Activated CD8-positive, alpha-beta memory T cell treated with anti-CD3 and anti-CD28 coated beads, Interleukin-2, amount 50 U/mL, for 24 hours (primary cell): ENCODE measurements at regions not wholly inside any gene's neighbourhood (a gene's known extent, or its start where the extent isn't known, plus 50 kb on each side); places are given as distances from the start of the nearest gene placed in this dataset.

Experiments
- DNase-seq: peaks from one replicate; pipeline ENCODE4 v3.0.0-alpha.2; 2020; ENCODE audit errors: extremely low read depth

DNA sequence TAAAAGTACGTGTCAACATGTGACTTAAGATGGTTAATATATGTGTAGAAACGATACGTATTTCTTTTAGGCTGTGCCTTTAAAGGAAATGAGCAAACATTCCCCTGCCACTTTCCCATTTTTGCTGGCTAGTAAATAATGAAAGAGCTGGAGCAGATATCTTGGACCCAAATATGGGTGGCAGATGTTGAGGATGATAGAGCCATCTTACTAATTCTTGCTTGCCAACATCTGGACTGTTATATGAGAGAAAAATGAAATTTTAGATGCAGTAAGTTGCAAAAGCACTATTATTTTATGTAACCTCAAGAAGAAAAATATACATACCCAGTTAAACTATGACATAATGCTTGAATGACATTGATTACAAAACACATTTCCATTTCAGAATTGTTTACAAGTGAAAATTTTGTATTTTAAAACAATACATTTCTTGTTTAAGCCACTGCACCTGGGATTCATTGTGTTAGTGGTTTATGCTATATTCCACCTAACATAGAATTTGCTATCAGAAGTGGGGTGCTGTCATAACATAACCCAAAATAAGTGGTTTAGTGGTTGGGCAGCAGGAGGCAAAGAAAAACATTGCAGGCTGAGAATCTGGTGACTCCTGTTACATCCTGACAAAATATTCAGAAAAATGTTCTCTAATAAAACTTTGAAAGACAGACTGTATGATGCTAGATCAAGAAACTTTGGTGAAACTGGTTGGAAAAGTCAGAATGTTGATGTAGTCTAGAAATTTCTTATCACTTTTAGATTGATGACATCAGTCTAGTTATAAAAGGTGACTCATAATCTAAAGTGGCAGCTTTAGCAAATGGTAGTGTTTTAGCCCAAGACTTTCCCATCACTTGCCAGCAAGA is 305.0 kb downstream of the PTEN start:
- no peak for DNase-seq

DNA sequence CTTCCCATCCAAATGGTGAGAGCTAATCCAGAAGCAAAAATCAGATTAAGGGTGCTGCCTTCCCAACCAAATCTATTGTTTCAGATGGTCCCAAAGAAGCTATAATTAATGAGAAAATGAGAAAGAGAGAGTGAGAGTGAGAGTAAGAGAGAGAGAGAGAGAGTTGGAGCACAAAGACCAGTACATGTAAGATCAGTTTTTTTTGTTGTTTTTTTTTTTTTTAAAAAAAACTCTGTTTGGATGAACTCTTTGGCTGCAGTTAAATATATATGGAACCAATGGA is 305.6 kb downstream of the PTEN start:
- DNase-seq = no peak

DNA sequence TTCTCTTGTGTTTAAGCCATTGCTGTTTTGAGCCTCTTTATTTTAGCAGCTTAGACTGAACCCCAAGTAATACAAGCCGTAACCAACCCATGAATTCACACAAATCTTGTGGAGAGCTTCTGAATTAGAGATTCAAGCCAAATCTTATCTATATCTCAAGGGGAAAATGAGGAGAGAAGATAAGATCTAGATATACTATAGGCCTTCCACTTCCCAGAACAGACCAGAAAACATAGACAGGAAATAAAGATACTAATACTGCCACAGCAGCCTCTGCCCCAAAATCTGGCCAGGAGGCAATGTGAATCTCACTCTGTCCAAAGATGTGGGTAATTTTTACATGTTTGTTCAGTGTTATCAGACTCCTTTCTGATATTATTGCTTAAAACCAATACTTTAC is 307.2 kb downstream of the PTEN start:
- DNase-seq = no peak

DNA sequence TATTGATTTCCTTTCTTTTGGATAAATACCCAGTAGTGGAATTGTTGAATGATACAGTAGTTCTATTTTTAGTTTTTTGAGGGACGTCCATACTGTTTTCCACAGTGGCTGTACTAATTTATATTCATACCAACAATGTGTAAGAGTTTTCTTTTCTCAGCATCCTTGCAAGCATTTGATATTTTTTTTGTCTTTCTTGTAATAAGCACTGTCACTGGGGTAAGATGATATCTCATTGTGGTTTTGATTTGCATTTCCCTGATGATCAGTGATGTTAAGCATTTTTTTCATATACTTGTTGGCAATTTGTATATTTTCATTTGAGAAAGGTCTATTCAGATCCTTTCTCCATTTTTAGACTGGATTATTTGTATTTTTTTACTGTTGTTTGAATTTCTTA is 308.7 kb downstream of the PTEN start:
- DNase-seq = no peak

DNA sequence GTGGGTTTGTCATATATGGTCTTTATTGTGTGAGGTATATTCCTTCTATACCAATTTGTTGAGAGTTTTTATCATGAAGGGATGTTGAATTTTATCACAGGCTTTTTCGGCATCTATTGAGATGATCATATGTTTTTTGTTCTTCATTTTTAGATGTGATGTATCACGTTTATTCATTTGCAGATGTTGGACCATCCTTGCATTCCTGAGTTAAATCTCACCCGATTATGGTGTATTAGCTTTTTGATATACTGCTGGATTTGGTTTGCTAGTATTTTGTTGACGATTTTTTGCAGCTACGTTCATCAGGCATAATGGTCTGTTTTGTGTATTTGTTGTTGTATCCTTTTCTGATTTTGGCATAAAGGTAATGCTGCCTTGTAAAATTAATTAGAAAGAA is 311.0 kb downstream of the PTEN start:
- no peak for DNase-seq

DNA sequence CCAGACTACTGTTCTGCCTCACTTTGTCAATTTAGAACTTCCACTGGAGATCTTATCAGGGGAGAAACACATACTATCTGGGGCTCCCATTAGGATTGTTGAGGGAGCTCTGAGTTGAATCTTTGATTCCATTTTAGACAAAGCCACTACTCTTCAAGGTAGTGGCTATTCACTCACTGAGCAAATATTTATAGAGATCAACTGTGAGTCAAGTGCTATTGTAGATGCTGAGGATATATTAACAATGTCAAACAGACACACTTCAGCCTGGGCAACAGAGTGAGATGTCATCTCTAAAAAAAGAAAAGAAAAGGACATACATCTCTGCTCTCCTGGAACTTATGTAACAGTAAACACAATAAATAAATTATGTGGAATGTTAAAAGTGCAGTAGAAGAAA is 315.3 kb downstream of the PTEN start:
- no peak for DNase-seq

DNA sequence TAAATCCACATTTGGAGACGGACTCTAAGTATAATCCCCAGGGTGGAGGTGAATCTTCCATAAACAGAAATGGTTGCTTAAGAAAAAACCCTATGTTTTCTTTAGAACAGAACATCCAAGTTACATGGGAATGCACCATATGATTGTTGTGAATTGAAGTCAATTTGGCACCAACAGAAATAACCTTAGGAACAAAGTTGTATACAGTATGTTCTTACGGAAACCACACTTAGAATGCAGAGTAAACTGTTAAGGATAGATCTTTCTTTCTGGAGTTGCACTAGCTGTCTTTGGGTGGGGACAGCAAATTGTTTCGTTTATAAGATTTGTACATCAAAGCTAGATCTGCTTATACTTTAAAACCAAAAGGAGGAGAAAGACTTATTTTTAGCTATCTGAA is 316.4 kb downstream of the PTEN start:
- DNase-seq = no peak

DNA sequence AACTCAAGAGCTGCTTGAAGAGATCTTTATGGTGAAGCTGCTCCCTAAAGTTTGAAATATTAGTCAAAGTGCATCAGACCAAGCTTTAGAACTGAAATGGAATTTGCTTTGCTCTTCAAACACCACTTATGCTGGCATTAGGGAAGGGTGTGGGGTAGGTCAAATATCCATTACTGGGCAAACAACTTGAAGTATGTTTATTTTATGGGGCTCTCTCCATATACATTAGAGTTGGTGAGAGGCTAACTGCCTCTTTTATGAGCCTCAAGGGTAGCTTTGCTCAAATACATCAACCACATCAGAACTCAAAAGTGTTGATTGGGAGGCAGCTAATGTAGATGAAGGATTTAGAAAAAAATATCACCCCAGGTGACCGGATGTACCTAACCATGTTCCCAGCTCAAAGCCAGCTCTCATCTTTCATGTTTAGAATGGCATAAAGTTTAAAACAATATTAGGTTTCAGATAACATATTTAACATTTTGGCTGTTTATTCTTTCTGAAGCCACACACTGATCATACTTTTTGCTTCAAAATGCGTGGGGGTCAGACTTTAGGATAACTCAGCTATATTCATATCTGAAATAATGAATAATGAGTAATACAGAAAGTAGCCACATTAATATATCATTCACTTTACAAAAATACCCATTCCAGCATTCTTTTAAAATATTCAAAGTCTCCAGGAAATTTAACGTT is 318.6 kb downstream of the PTEN start:
- no peak for DNase-seq

DNA sequence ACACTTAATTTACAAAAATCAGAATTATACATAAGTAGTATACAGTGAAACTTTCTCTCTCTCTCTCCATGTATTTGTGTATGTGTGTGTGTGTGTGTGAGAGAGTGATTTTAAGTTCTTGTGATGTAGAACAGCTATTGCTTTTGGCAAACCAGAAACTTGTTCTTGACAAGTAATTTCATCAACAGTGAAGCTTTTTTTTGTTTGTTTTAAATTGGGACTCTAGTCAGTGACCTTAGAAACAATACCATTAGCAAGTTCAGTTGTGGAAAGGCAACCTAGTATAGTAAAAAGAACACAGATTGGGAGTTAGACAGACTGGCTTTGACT is 319.1 kb downstream of the PTEN start:
- no peak for DNase-seq

DNA sequence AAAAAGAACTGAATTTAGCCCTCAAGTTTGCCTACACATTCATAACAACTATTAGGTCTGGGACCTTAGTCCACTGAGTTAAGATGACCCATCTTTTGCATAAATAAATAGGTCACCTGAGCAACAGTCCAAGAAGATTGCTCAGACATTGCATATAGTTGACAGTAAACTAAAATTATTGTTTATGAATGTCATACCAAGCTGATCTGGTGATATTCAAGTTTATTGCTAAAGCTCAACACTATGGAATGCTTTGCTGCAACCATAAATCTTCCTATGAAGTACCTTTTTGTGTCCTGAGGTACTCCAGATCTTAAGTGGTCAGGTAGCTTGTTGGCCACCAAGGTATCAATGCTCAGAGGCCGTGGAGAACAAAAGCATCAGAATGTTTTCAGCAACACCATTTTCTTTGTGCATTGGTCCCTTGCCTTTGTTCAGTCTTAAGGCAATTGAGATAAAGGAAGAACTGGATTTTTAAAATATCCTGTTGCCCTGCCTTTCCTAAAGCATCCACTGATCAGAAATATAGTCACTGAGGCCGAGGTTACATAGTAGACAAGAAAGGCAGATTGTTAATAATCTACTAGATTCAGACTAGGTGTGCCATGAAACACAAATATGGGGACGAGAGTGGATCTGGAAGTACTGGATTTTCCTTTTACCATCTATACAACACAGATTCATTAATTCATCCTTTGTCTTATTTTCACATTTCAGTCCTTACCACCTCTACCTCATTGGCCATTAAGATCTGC is 321.3 kb downstream of the PTEN start:
- no peak for DNase-seq

DNA sequence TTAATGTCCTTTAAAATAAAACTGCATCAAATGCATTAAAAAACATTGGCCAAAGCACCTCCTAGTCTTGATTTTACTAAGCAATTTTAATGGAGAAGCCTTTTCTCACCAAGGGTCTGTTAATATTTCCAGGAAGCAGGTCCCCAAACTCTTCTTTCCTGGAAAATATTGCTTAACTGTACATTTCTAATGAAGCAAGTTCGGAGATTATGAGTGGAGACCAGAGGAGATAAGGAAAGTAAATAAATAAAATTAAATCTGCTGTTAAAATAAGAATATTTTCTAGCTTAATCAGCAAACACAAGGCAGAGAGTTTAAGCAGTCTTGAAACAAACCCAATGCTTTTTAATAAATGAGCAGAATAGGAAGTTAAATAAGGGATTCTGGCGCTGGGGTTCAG is 322.4 kb downstream of the PTEN start:
- DNase-seq = no peak

DNA sequence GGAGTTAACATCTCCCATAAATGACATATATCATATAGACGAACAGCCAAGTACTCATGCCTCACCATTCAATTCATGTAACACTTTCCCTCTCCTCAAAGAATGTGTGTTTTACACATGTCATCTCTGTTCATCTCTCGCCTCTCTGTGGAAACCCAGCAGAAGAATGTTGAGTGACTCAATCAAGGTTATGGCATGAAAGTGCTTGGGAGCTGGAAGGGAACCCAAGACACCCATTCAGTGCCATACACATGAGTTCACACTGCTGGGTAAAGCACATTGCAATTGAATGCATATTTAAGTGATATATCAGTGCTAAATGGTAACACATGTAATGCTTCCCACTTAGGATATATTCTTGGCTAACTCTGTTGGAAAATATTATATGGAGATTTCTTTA is 322.9 kb downstream of the PTEN start:
- no peak for DNase-seq

DNA sequence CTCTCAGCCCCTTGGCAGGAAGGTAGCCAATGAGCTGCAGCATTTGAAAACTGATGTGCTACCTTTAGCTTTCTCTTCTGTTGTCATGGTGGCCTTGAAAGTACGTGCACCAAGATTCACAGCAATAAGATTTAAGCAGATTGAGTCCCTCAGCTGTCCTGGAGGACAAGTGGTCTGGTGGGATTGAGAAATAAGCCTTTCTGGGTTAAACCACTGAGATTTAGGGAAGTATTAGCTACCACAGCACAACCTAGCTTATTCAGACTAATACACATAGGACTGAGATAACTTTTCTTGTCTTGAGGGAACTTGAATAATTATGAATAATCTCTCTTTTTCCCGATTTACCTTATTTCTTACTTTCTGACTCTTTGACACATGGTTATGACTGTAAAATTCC is 324.0 kb downstream of the PTEN start:
- DNase-seq = no peak

DNA sequence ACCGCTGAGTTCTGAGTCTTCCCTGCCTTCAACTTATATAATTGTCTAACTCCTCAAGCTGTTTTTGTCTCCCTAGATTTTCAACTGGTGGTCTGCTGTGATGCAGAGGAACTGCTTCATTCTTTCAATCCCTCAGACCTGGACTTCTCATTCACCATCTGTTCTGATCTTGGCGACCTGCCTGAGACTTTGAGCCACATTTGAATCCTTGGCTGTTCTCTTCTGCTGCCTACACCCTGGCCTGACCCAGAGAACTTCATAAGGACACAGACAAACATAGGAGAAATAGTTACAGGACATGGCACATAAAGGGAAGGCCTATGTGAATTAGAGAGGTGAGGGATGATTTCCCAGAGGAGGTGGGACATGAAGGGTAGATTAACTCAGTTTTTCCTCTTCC is 326.7 kb downstream of the PTEN start:
- no peak for DNase-seq

DNA sequence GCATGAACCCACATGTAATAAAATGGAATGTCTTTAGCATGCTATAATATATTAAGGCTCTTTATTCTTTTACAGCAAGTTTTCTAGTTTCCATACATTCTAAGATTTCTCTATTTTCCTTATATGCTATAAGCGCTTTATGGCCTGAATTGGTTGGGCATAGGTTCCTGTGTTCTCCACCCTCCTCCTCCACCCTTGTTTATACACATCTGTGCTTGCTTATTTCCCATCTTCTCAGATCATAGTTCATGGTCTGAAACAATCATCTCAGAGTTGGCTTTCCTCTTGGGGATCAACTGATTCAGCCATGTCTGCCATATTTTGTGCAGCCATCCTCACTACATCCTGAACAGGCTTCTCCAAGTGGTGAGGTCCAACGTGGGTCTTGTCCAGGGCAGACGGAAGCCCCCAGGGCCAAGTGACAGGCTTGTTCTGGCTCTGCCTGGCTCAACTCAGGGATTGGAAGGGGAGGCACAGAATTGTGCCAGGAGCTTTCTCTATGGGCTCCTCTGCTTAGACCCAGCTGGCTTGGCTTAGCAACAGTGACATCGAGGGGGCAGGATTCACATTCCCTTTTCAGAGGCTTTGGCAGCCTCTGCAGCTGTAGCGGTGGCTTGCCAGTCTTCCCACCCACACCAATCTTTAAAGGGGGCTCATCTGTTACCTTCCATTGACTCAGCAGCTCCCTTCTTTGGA is 327.3 kb downstream of the PTEN start:
- no peak for DNase-seq

DNA sequence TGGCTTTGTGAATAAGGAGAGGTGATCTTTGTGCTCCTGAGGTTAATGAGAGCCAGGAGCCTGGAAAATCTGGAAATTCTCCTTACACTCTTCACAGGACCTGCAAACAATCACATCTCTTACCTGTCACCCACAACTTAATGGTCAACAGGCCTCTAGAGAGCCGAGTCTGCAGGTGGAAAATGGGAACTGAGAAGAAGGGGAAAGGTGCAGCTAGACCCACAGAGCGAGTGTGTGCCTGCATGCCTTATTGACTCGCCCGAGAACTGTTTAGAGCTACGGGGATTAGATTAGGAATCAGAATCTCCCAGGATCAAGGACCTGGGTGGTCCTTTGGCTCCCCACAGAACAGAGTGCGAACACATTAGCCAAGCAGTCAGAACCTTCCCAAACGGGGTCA is 329.6 kb downstream of the PTEN start:
- DNase-seq = no peak

DNA sequence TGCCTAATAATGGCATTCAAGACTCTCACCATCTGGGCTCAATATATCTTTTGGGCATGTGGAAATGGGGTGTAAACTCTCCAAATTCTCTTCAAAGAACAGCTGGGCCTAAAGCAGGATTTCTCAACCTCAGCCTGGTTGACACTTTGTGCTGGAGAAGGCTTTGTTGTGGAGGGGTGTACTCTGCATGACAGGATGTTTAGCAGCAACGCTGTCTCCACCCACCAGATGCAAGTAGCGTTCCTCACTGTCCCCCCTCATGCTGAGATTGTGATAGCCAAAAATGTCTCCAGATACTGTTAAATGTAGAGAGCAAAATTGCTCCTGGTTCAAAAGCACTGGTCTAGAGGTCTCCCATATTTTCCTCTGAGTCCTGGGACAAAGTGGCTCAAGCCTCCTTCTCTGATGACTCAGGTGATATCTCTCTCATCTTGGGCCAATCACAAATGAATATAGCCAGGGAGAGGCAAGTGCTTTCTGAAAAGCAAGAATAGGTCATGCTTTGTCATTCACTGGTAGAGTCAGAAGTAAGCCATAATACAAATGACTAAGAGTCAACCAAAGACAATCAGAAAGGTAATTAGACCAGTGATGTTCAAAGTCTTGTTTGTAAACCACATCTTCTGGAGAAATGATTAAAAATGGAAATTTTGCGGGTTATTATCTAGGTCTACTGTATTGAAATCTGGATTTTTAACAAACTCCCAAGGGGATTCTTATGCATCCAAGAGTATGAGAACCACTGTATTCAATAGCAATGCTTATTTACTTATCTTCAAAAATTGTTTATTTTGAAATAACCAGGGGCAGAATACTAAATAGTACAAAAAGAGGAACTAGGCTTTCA is 330.8 kb downstream of the PTEN start:
- no peak for DNase-seq

DNA sequence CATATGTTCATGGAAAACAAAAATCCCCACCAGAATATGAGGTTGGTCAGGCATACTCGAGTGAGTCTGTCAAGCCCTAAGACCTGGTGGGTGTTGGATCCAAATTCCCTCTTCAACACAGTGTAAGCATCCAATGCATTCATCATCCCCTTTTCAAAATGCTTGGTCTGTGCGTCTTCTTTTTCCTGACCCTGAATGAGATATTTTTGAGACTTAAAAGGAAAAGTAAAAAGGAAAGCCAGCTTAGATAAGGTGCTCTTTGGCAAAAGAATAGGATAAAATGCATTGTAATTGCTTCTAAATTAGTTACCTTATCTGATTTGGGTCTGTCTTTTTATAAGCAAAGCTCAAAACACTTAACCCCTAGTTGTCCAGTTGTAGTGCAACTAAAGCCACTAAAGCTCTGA is 331.5 kb downstream of the PTEN start:
- no peak for DNase-seq

DNA sequence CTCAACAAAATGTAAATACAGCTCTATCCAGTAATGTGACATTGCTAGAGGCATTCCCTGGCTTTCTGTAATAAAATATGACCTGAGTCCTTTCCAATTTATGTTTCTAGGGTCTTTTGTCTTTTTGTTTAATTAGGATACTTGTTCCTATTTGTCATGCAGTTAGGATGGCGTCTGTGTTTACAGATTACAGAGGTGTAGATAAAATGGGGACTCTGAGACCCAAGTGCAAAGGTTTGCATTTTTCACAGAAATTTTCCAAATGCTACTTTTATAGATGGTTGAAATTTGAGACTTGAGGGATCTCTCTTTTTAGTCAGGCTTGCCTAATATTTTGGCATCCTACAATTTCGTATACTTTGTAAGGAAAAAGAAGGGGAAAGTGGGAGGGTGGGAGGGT is 332.4 kb downstream of the PTEN start:
- DNase-seq = no peak

DNA sequence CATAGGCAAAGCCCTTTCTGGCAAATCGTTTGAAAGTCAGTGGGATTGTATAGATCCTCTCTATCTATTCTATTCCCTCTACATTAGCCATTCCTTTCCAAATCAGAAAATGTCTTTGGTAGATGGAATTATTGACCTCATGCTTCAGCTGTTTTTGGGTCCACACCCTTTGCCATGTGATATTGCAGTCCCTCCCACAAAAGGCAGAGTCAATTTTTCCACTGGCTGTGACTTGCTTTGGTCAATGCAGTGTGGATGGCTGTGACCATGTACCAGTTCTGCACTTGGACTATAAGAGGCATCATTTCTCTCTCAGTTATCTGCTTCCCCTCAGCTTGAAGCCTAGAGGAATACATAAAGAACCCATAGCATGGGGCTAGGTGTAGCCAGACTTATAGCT is 332.9 kb downstream of the PTEN start:
- DNase-seq = no peak

DNA sequence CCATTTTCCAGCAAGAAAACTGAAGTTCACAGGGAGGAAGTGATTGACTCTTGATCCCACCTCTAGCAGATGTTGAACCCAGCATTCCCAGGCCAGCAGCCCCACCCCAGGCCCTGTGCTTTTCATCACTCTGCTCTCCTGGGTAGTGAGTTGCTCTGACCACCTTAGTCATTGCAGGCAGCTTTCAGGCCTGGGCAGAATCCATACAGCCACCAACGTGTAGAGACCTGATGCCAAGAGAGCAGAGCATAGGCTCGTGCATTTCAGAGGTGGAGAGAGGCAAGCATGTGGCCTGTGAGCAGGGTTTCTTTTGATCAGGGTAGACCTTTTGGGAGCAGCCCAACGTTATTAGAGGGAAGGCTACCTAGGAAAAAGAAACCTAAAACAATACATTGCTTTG is 334.6 kb downstream of the PTEN start:
- no peak for DNase-seq
